ENCODE measurements at regions not wholly inside any gene's neighbourhood (a gene's known extent, or its start where the extent isn't known, plus 50 kb on each side); places are given as distances from the start of the nearest gene placed in this dataset.
A peak's percentile ranks its signal among the peaks of the same experiment; 100 is the strongest.

DNA sequence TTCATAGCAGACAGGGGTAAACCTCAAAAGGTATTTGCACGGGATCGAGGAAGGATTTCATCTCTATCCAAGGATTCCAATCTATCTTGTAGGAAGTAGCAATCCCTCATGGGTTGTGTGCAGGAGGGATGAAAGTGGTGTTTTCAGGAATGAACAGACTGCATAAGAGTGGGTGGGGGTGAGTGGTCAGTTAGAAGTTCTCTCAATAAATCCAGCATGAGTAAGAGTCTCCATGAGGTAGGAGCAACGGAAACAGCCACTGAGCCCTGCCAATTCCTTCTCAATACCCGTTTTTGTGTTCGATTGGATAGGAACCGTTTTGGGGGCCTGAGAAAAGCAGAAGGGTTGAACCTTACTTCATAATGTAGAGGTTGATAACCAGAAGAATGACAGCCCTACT is 375.6 kb downstream of the SOX9 start:
- no peak for DNase-seq (ENCODE audit: low read depth, low spot score)

DNA sequence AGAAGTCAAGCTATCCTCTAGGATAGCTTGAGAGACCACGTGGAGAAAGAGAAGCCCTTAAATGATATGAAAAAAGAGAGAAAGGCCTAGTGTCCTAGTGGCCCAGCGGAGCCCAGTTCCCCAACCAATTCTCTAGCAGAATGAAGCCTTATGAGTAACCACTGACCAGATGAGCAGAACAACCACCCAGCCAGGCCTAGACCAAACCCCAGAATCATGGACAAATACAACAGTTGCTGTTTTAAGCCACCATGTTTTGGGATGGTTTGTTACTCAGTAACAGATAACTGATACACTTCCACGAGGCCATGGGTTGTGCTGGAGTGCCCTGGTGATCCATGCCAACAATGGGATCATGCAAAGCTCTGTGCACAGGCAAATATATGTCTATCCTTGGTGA is 377.1 kb downstream of the SOX9 start:
- DNase-seq (ENCODE audit: low read depth, low spot score), result no peak

DNA sequence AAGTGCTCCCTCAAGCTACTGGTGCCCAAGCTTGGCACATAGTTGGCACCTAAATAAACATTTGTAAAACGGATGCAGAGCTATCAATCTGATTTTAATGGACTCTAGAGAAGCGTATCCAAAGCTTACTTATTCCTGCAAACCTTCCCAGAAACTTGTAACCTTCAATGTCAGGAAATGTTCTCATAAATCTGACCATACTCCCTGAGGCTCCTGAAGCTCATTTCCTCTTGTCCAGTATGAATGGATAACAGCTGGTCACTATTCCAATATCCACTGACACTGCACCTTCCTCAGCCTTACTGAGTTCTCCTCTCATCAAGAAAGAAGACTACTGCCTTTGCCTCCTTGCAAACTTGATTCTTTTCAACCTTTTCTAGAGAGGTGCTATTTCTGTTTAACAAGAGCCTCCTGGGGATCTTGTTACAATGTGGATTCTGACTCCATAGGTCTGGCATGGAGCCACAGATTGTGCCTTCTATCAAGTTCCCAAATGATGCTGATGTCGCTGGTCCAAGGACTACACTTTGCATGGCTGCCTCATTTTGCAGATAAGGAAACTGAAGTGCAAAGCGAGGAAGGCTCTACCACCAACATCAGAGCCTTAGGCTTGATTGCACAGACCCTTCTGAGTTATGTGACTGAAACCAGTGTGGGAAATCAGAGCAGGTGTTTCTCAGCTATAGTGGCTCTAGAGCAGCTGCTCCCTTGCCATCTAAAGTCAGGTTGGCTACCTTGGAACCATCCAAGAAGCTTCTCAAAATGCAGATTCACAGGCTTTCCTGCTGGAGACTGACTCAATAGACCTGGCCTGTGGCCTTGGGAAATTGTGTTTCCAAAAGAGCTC is 377.8 kb downstream of the SOX9 start:
- DNase-seq (ENCODE audit: low read depth, low spot score), result no peak

DNA sequence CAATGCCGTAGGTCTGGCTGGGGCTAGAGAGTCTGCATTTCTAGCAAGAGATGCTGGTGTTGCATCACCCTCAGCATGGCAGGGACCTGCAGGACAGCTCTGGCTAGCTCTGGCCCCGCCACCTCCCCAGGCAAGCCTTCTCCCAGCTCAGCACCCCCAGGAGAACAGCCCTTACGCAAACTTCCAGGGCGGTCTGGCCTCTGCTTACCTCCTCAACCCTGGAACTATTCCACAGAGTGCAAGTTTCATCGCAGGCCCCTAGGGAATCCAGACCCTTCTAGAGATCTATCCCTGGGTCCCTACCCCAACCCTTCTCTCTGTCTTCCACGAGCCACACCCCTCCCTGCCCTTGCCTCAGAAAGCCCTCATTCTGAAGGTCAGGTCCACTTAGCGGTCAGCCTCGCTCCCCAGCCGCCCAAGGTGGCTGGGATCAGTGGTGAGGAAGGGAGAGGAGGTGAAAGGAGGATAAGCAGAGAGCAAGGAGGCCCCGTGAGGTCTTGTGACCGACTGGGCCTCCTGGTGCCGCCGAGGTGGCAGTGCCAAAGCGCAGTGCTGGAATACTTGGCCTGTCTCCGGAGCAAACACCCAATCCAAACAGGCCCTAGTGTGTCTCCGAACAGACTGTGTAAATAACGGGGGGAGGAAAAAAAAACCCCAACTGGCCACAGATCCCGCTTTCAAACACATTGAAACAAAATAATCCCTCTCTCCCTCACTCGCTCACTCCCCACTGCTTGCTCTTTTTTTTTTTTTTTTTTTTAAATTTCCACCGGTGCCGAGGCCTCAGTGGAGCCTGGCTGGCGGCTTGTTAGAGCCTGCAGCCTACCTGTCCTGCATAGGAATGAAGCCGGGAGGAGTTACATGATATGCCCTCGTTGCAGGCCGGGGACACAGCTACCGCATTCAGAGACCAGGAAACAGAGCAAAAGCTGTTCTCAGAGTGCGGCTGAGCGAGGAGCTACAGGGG is 380.9 kb downstream of the SOX9 start:
- no peak for DNase-seq (ENCODE audit: low read depth, low spot score)

DNA sequence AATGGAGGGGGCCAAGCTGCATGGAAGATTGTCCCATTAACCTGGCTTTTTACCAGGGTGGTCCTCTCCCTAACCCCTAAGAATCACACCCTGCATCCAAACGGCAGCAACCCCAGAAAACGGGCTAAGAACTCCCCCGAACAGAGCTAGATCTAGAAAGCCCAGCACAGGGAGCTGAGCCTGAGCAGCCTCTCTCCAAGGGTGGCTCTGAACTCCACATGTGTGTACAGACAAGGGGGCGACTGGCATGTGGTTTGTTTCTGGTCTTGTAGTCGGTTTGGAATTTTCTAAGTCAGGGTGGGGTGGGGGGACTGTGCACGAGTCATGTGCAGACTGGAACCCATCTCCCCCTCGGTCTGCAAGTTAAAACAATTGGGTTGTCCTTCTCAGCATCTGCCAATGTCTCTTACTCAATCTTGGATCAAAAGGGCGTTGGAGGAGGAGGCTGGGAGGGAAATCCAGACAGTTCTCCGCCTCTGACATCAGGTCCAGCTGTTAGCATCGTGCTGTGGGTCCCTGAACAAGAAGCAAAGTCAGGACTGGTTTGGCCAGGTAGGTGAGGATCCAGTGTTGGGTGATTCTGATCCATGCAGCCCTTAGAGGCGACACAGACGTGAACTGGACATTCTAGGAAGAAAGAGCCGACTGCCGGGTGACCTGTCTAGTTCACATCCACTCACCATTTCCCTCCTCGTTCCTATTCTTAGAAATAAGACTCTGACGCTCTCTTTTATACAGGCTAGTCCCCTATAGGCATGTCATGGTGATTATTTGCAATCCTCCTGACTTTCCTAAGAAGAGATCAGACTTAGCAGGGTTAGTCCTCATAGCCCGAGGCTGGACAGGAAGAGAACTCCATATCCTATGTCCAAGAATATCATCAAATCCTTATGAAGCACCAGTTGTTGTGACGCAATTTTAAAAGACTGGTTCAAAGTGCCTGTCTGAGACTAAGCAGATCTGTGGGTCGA is 381.8 kb downstream of the SOX9 start:
- DNase-seq (ENCODE audit: low read depth, low spot score), result no peak

DNA sequence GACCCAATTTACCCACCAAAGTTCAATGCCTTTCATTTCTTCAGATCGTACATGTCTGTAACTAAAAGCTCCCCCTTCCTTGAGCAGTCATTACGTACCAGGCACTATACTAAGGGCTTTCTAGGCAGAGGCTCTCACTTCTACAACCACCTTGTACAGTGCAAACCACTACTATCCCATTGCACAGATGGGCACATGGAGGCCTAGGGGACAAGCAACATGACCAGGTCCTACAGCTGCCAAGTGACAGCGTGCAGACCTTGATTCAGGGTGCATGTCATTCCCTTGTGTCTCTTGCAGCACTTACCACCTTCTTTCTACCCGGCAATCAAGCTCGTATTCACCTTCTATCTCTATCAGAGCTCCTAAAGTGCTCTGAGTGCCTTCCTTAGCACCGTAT is 382.7 kb downstream of the SOX9 start:
- DNase-seq (ENCODE audit: low read depth, low spot score), result no peak

DNA sequence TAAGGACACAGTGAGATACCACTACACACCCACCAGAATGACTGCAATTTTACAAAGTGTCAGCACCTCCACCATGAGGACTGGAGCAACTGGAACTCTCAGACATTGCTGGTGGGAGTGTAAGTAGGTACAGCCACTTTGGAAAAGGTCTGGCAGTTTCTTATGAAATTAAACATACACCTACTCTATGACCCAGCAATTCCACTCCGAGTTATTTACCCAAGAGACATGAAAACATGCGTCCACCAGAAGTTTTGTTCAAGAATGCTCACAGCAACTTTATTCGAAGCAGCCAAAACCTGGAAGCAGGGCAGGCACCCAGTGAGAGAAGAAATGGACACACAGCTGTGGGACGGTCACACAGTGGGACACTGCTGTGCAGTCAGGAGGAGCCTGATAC is 384.0 kb downstream of the SOX9 start:
- DNase-seq (ENCODE audit: low read depth, low spot score), result no peak

DNA sequence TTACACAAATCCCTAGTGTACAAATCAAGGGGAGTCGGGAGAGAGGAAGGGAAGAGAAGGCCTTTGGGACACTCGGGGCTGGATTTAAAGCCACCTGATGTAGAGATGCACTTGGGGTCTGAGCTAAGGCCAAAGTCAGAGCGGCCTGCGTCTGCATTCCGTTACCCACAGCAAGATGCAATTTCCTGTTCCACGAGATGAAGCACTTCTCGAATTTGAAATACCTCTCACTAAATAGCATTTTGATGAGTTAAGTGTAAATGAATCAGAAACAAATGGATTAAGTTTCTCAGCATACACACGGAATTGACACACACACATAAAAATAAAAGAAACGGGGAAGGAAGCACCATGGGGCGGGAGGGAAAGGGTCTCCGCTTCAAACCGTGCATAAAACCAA is 386.0 kb downstream of the SOX9 start:
- no peak for DNase-seq (ENCODE audit: low read depth, low spot score)

DNA sequence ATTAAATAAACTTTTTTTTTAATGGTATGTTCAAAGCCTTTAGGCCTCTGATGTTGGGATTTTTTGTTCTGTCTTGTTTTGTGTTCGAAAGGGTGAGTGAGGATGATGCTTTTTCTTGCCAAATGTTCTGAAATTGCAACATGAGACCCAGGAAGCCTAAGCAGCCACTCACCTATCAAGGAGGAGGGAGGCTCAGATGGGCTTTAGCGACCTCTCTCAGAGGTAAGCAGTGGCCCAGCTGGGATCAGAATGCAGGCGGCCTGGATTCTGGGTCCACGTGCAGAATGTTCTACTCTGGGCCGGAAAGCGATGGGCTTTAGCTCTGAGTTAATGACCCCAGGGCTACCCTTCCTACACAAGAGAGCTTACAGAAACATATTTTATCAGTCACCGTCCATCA is 386.6 kb downstream of the SOX9 start:
- no peak for DNase-seq (ENCODE audit: low read depth, low spot score)

DNA sequence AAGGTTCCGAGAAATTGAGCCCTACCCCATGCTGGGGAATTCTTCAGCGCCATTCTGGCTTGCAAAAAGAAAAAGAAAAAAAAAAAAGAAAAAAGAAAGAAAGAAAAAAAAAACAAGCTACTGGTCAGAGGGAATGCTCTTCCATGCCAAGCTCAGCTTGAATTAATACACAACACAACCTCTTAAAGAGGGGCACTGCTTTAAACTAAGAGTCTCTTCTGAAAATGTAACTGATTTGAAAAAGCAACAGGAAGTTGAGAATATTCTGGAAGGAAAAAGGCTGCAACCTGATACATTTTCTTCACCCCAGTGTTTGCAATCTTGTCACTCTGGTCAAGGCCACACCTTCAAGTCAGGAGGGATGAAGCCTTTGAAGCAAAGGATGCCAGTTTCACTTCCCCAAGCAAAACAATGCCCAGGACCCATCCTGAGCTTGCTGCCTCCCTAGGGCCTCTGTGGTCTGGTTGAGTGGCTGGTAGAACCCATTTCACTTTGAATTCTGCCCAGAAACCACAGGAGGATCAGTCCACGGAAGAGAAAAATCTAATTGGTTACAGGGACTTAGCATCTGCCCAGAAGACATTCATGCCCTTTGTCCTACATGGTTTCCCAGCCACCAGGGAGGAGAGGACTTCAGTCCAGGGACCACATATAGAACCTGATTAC is 389.7 kb downstream of the SOX9 start:
- DNase-seq (ENCODE audit: low read depth, low spot score), result peak; percentile 32

DNA sequence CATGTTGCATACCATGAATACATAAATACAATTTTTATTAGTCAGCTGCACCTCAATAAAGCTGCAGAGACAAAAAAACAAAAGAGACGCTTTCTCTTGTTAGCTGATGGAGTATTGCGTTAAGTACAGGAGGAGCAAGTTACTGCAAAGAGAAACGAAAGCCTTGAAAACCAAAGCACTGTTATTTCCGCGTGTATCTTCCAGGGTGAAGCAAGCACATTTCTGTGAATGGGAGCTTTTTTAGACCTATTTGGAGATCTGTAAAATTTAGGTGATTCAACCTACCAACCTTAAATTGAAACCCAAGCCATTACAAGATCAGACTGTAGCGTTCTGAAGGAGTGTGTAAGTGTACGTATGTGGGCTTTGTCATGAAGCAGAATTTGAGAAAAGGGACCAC is 390.4 kb downstream of the SOX9 start:
- no peak for DNase-seq (ENCODE audit: low read depth, low spot score)

DNA sequence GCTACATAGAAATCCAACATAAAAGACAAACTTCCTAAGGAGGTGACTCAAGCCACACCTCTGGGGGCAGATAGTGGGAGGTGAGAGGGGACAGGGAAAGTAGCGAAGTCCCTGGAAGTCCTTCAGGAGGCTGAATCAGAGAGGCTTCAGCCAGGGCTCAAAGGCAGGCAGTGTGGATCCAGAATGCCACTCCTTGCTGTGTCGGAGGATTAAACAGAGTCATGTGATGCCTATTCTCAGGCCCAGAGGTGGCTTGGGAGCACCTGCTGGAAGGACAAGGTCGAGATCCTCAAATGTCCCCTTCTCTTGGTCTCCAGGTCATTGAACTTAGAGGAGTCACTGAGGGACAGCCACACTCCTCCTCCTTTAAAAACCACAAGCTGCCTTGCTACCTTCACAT is 391.1 kb downstream of the SOX9 start:
- DNase-seq (ENCODE audit: low read depth, low spot score), result no peak

DNA sequence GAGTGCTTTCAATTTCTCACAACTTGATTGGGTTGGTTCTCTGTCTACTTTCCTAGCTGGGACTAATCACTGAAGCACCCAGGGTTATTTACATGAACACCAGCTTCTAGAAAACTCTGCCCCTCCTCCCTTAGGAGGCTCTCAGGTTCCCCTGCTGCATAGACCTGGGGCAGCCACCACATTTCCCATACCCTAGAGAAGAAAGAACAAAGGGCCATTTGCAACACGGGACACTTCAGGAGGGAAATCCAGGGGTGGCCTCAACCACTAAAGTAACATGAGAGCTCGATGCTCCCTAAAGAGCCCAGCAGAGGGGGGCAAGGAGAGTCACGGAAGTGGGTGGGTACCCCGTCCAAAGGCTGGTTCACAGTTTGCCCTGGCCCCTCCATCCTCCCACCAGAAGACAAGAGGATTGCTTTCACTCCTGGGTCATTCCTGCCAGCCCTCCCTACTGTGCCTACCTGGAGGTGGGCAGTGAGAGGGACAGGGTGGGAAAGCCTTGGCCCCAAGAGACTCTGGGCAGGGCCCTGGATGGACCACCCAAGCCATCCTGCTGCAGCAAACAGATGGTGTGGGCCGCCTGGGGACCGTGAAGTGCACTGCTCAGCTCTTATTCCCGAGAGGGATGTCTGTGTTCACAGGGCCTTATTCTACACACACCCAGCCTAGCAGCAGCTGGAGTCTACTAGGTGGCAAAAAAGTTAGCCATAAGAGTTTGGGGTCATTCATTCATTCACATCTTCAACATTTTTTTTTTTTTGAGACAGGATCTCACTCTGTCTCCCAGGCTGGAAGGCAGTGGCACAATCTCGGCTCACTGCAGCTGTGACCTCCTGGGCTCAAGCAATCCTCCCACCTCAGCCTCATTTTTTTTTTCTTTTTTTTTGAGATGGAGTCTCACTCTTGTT is 392.1 kb downstream of the SOX9 start:
- no peak for DNase-seq (ENCODE audit: low read depth, low spot score)

DNA sequence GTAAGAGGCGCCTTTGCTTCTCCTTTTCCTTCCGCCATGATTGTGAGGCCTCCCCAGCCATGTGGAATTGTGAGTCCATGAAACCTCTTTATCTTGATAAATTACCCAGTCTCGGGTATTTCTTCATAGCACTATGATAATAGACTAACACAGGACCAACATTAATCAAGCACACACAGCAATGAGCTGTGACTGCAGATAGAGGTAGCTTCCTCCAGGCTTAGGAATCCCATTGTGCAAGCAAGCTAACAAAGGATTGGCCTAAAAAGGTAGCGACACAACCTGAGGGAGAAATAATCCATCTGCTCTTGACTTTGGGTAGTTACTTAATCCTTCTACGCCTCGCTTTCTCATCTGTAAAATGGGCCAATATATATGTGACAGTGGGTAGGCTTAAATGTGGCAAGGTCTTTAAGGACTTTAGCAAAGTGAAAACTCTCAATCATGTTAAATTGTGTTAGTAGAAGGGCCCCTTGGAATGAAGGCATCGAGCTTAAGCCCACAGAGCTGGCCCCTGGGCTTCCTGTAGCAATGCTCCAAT is 393.6 kb downstream of the SOX9 start:
- DNase-seq (ENCODE audit: low read depth, low spot score), result no peak

DNA sequence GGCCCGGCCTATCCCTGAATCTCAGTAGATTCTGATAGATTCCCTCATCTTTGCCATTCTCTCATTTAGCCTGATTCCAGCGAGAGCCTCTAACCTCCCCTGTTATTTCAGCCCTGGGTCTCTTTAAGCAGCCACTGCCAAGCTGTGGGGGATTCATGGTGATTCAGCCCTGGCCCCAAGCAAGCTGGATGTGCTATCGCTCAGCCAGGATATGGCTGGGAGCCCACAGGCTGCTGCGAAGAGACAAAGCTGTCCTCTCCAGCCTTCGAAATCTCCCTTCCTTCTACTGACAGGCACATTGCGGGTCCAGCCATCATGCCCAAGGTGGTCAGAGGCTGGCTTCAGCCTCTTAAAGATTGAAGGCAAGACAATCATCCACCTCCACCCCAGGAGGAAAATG is 394.1 kb downstream of the SOX9 start:
- peak; percentile 47 for DNase-seq (ENCODE audit: low read depth, low spot score)

DNA sequence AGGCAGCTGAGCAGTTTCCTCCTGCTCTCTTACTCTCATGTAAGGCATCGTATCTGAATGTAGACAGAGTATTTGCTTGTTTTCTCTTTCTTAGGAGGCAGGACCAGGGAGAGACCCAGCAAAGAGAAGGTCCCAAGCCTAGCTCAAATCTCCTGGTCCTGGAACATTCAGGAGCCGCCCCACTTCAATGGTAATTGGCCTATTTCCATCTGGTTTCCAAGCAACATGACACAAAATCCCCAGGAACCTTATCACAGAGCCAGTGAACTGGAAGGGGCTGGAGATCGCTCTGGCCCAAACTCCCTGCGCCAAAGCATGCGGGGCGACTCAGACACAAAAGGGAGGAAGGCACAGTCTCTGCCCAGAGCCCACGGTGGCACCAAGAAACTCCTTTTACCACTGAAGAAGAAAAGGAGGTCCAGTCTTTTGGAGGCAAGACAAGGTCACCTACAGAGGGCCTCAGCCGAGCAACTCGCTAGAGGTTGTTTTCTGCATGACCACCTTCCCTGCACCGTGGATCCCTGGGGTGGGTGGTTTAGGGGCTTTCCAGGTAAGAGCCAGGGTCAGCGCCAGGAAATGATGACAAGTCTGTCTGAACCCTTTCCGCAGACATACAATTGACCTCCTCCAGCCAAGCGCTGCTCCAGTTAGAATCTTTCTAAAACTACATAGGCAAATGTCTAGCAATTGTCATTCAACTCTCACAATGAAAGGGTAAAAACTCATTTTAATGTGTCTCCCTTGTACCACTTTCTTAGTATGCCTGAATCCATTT is 394.7 kb downstream of the SOX9 start:
- no peak for DNase-seq (ENCODE audit: low read depth, low spot score)

DNA sequence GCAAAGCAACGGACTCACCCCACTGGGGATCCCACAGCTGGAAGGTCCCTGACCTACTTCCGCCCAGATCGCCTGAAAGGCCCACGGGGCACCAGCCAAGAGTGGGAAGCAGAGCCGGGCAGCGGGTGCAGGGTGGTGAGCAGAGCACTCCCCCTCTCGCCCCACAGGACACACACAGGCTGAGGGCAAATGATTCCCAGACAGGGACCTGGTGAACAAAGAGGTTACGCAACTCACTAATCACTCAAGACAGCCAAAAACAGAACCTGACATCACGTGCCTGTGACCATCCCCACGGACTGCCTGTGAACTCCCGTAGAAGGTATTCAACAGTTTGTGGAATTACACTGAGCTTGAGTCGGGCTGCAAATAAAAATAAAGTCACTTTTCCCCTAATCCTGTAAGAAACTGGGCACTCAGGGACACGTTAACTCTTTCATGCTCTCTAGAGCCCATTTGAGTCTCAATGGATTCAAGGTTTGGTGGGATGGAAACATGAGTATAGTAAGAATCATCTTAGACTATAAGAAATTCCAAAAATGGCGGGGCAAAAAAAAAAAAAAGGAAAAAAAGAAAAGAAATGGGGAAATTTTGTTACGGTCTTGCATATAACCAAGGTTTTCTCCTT is 396.1 kb downstream of the SOX9 start:
- no peak for DNase-seq (ENCODE audit: low read depth, low spot score)

DNA sequence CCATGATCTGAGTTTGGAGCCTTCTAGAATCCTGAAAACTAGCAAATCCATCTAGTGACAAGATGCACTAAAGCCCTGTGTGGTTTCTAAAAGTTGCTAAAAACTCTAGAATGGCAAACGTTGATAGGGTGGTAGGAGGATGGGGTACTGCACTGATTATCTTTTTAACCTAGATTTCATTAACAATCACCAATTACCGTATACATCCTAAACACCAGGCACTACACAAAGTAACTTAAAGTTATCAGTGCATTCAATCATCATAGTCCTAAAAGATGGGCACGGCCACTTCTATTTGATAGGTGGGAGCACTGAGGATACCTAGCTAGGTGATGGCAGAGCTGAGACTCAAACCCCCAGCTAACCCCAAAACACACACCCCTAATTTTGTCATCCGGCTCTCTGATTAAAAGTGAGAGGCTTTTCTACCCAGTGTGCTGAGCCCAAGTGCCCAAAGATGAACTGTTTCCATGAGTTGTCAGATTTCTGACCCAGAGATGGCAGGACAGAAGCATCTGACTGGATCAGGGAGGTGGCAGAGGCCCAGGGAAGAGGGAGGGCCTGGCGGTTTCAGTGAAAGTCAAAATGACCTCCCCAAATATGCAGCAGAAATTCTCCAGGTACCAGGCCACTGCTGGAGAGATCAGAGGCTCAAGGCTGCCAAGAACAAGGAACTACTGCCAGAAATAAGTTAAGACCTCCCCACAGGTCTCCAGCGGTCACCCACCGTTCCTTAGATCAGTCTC is 396.8 kb downstream of the SOX9 start:
- no peak for DNase-seq (ENCODE audit: low read depth, low spot score)
